ENCODE measurements at regions not wholly inside any gene's neighbourhood (a gene's known extent, or its start where the extent isn't known, plus 50 kb on each side); places are given as distances from the start of the nearest gene placed in this dataset.

- Histone ChIP-seq H3K27me3 (ENCODE audit: insufficient read depth, poor library complexity, severe bottlenecking) (no peaks in the 10 kb centered on the region), H3K4me3 (replicated peaks; ENCODE audit: insufficient read depth, low read length) (no peak overlapping the region), H3K27ac (replicated peaks) (no peak overlapping the region)
- TF ChIP-seq POLR2AphosphoS5 (IDR thresholded peaks at IDR 0.05; ENCODE audit: low read depth) (no peak), SPI1 (IDR thresholded peaks at IDR 0.05; ENCODE audit: borderline replicate concordance, low read depth) (no peak), GABPA (IDR thresholded peaks at IDR 0.05; ENCODE audit: low read depth) (no peak)
- TF ChIP-seq, protein P1, sequence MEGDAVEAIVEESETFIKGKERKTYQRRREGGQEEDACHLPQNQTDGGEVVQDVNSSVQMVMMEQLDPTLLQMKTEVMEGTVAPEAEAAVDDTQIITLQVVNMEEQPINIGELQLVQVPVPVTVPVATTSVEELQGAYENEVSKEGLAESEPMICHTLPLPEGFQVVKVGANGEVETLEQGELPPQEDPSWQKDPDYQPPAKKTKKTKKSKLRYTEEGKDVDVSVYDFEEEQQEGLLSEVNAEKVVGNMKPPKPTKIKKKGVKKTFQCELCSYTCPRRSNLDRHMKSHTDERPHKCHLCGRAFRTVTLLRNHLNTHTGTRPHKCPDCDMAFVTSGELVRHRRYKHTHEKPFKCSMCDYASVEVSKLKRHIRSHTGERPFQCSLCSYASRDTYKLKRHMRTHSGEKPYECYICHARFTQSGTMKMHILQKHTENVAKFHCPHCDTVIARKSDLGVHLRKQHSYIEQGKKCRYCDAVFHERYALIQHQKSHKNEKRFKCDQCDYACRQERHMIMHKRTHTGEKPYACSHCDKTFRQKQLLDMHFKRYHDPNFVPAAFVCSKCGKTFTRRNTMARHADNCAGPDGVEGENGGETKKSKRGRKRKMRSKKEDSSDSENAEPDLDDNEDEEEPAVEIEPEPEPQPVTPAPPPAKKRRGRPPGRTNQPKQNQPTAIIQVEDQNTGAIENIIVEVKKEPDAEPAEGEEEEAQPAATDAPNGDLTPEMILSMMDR (IDR thresholded peaks at IDR 0.05; ENCODE audit: insufficient read depth, low read length): no peak
- TF ChIP-seq, protein P2, sequence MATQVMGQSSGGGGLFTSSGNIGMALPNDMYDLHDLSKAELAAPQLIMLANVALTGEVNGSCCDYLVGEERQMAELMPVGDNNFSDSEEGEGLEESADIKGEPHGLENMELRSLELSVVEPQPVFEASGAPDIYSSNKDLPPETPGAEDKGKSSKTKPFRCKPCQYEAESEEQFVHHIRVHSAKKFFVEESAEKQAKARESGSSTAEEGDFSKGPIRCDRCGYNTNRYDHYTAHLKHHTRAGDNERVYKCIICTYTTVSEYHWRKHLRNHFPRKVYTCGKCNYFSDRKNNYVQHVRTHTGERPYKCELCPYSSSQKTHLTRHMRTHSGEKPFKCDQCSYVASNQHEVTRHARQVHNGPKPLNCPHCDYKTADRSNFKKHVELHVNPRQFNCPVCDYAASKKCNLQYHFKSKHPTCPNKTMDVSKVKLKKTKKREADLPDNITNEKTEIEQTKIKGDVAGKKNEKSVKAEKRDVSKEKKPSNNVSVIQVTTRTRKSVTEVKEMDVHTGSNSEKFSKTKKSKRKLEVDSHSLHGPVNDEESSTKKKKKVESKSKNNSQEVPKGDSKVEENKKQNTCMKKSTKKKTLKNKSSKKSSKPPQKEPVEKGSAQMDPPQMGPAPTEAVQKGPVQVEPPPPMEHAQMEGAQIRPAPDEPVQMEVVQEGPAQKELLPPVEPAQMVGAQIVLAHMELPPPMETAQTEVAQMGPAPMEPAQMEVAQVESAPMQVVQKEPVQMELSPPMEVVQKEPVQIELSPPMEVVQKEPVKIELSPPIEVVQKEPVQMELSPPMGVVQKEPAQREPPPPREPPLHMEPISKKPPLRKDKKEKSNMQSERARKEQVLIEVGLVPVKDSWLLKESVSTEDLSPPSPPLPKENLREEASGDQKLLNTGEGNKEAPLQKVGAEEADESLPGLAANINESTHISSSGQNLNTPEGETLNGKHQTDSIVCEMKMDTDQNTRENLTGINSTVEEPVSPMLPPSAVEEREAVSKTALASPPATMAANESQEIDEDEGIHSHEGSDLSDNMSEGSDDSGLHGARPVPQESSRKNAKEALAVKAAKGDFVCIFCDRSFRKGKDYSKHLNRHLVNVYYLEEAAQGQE (IDR thresholded peaks at IDR 0.05; ENCODE audit: insufficient replicate concordance, low read depth): no peak
- DNase-seq (ENCODE audit: low read depth in 1 of 2, low spot score in 1 of 2): no peak
Observed at GRCh38 chr11:38687008-38687407, 2089.0 kb upstream of the RAG2 start.

- H3K27me3 ChIP-seq (ENCODE audit: insufficient read depth, poor library complexity, severe bottlenecking): no peaks in the 10 kb centered on the region
- DNase-seq (ENCODE audit: low read depth in 1 of 2, low spot score in 1 of 2): no peak
- H3K4me3 ChIP-seq (replicated peaks; ENCODE audit: insufficient read depth, low read length): no peak overlapping the region
- H3K27ac ChIP-seq (replicated peaks): no peak overlapping the region
- no peak for TF ChIP-seq SPI1 (IDR thresholded peaks at IDR 0.05; ENCODE audit: borderline replicate concordance, low read depth)
- no peak for TF ChIP-seq POLR2AphosphoS5 (IDR thresholded peaks at IDR 0.05; ENCODE audit: low read depth)
Observed at GRCh38 chr11:38683484-38683883, 2085.4 kb upstream of the RAG2 start.

DNA sequence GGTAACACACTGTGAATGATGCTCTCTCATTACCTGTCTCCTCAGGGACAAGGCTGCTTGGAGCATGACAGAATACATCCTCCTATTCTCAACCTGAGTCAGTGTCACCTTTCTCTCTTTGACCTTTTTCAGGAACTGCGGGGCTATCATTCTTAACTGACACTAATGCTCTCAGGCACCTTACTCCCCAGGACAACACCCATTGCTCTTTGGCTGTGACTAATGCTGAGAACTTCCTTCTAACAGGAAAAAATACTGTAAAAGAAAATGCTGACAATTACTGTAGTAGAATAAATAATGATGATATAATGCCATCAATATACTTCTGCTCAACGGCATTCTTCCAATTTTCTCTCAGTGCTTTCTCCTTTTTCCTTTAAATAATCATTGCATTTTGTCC lies 2082.7 kb upstream of the RAG2 start:
- no peak for TF ChIP-seq SPI1 (IDR thresholded peaks at IDR 0.05; ENCODE audit: borderline replicate concordance, low read depth)
- TF ChIP-seq, protein P2 (IDR thresholded peaks at IDR 0.05; ENCODE audit: insufficient replicate concordance, low read depth): no peak
- no peak for TF ChIP-seq GABPA (IDR thresholded peaks at IDR 0.05; ENCODE audit: low read depth)
- TF ChIP-seq, protein P1 (IDR thresholded peaks at IDR 0.05; ENCODE audit: insufficient read depth, low read length): no peak
- no peak for TF ChIP-seq POLR2AphosphoS5 (IDR thresholded peaks at IDR 0.05; ENCODE audit: low read depth)

GRCh38 chr11:38680166-38680565 lies 2082.1 kb upstream of the RAG2 start:
- Histone ChIP-seq H3K4me3 (replicated peaks; ENCODE audit: insufficient read depth, low read length) (no peak overlapping the region), H3K27ac (replicated peaks) (no peak overlapping the region), H3K27me3 (ENCODE audit: insufficient read depth, poor library complexity, severe bottlenecking) (no peaks in the 10 kb centered on the region)
- TF ChIP-seq GABPA (IDR thresholded peaks at IDR 0.05; ENCODE audit: low read depth) (no peak), SPI1 (IDR thresholded peaks at IDR 0.05; ENCODE audit: borderline replicate concordance, low read depth) (no peak), POLR2AphosphoS5 (IDR thresholded peaks at IDR 0.05; ENCODE audit: low read depth) (no peak)
- TF ChIP-seq, protein P1 (IDR thresholded peaks at IDR 0.05; ENCODE audit: insufficient read depth, low read length): no peak
- TF ChIP-seq, protein P2 (IDR thresholded peaks at IDR 0.05; ENCODE audit: insufficient replicate concordance, low read depth): no peak
- no peak for DNase-seq (ENCODE audit: low read depth in 1 of 2, low spot score in 1 of 2)

More for the DNA sequence above, 2082.7 kb upstream of the RAG2 start:
- H3K4me3 ChIP-seq (replicated peaks; ENCODE audit: insufficient read depth, low read length): no peak overlapping the region
- DNase-seq (ENCODE audit: low read depth in 1 of 2, low spot score in 1 of 2): no peak
- H3K27me3 ChIP-seq (ENCODE audit: insufficient read depth, poor library complexity, severe bottlenecking): no peaks in the 10 kb centered on the region
- H3K27ac ChIP-seq (replicated peaks): no peak overlapping the region

Data from HL-60 (cell line).